Glomerular endothelial cell (primary cell): ENCODE measurements at regions not wholly inside any gene's neighbourhood (a gene's known extent, or its start where the extent isn't known, plus 50 kb on each side); places are given as distances from the start of the nearest gene placed in this dataset.
"Not testable (repeated sequence)": the region's sequence is repeated elsewhere in the genome, so short reads cannot be mapped to it uniquely, and the experiment has no call there.

Source experiments
- DNase-seq: peaks from one replicate; pipeline ENCODE4 v3.0.0-alpha.2; 2011; ENCODE audit warnings: low read depth, low spot score; ENCODE audit errors: extremely low read depth

DNA sequence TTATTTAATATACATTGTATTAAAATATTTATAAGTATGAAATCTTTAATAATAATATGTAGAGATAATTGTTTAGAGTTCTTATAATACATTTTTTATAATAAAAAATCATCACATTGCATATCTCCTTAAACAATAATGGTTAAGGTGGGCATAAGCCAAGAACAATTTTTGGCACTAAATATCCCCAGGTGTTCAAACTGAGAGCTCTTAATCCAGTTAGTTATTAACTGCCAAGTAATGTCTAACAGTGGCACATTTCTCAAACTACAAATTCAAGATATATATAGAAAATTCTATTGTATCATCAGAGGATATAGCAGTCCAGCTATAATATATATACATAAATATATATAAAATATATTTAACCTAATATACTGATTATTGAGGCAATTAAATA lies 680.8 kb downstream of the SI start:
- no peak for DNase-seq

DNA sequence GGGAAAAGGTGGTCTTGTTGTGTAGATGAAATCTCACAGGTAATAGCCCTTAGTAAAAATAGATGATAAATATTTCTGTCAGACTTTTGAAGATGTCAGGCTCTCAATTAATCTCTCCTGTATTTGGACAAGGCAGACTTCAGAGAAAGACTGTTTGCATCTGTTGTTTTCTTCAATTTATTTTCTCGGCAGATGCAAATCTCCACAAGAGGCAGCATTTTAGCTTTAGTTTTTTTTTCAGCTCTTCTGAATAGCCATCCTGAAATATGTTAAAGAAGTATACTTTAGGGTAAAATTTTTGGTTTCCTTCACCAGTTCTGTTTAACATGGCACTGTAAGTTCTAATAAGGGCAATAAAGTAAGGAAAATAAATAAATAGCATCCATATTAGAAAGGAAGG lies 685.1 kb downstream of the SI start:
- no peak for DNase-seq

DNA sequence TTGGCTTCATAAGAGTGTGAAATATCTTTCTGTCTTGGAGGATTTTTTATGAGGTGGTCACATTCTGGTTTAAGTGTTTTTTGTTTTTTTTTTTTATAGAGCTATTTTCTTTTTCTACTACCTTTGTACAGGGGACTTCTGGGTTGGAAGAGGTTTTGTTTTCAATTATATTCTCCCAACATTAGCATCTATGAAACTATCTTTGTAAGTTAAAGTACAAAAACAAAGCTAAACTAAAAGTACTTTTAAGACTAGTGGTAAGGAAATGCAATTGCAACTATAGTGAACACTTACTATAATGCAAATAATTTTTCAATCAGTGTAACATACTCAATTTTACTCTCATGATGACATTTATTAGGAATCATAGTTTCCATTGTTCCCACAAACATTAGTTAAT lies 688.2 kb downstream of the SI start:
- no peak for DNase-seq

GRCh38 chr3:164387236-164387635 lies 691.1 kb downstream of the SI start:
- DNase-seq = no peak

DNA sequence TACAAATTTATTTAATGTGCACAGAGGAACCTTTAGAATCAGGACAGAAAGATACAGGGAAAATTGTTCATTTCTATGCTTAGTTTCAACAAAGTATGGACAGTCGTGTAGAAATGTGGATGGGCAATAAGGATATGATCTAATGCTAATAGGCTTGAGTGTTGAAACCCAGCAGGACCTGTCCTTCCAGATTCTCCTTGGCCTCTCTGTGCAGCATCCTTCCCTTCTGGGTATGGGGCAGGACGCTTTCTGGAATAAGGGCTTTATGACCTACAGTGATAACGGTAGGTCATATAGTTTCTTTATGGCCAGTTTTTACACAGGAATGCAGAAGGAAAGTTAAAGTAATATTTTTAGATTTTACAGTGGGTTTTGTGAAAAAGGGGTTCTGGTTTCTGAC lies 698.1 kb downstream of the SI start:
- no peak for DNase-seq

DNA sequence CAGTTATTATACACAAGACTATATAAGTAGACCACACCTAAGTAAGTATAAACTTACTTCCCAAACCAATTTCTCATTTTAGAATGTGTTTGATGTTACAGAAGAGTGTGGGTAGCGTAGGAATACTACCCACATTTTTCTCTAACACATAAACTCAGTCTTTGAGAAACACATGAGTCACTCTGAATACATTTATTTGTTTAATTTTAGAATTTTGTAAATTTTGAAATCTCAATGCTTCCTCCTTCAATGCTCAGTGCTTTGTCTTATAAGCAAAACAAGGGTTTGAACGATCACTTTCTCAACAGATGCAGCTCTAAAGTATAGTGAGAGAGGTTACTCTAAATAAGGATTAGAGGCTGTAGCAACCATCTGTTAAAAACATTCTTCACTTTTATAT lies 700.8 kb downstream of the SI start:
- no peak for DNase-seq

- DNase-seq = no peak
These were observed 702.3 kb downstream of the SI start for GRCh38 chr3:164375995-164376394.

DNA sequence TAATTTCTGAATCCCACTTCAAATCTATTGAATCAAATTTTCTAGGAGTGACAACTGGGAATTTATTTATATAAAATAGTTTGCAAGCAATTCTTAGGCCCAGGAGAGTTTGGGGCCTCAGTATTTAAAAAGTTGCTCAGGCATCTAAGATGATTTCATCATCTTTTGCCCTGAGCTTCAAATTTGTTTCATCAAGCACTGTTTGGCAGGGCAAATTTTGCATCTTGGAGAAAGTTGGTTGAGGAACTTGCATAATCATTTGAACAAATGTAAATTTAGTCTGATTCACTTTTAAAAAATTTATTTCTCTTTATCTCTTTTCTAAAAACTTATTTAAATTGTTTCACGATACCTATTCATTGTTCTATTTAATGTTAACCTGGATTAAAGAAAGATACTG lies 702.8 kb downstream of the SI start:
- DNase-seq = no peak

- DNase-seq = no peak
These were observed 706.6 kb downstream of the SI start for GRCh38 chr3:164371681-164372080.

DNA sequence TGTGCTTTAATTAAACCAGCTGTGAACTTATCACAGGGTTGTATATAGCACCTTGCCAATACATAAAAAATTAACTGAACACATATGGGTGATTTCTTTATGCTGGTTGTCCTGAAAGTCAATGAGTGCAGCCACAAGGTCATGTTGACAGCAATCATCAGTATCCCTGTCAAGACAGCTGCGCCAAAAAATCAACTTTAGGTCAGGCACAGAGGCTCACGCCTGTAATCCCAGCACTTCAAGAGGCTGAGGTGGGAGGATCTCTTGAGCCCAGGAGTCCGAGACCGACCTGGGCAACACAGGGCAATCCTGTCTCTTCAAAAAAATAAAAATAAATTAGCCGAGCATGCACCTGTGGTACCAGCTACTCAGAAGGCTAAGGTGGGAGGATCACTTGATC lies 707.3 kb downstream of the SI start:
- DNase-seq = no peak

- no peak for DNase-seq
These were observed 713.1 kb downstream of the SI start for GRCh38 chr3:164365242-164365641.

DNA sequence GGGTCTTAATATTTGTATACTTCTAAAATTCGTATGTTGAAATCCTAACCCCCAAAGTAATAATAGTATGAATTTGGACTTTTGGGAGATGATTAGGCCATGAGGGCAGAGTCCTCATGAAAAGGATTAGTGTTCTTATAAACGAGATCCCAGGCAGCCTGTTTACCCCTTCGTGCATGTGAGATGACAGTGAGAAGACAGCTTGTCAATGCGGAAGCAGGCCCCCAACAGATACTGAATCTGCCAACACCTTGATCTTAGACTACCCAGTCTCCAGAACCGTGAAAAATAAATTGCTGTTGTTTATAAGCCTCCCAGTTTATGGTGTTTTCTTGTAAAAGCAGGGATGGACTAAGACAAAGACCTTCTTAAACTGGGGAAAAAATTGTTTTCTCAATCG lies 714.2 kb downstream of the SI start:
- no peak for DNase-seq

DNA sequence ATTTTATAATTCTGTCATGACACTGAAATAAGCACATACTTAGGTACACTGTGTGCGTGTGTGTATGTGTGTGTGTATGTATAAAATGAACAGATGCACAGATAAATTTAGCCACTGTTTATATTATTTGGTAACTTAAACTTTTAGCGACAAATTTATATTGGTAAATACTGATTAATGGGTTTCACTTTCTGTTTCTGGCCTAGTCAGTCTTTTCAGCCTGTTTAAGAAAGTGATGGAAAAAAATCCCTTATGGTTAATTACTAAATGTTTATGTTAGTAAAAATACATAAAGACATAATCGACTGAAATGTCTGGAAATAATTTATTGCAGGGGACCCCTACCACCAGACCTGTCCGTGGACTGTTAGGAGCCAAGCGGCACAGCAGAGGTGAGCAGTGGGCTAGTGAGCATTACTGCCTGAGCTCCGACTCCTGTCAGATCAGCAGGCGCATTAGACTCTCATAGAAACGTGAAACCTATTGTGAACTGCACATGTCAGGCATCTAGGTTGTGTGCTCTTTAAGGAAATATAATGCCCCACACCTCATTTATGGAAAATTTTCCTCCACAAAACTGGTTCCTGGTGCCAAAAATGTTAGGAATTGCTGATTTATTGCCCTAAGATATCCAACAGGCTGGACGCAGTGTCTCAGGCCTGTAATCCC lies 717.4 kb downstream of the SI start:
- DNase-seq = no peak

- no peak for DNase-seq
These were observed 718.2 kb downstream of the SI start for GRCh38 chr3:164360078-164360578.

- DNase-seq = no peak
These were observed 725.3 kb downstream of the SI start for GRCh38 chr3:164352991-164353390.

- no peak for DNase-seq
These were observed 727.2 kb downstream of the SI start for GRCh38 chr3:164351131-164351530.

- DNase-seq = not testable (repeated sequence)
These were observed 736.1 kb downstream of the SI start for GRCh38 chr3:164342206-164342605.

DNA sequence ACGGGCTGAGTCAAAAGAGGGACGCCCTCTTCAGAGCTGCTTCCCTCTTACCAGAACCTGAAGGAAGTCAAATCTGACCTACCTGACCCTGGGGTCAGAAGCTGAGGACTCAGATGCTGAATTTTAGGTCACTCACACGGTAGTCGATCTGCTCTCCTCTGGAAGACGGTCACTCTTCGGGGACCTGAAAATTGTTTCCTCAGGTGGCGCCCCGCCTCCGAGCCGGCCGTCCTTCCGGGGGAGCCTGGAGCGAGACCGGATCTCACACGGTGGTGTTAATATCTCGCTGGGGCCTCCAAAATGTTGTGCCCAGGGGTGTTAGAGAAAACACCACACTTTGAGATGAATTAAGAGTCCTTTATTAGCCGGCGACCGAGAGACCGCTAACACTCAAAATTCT lies 737.2 kb downstream of the SI start:
- DNase-seq = no peak

DNA sequence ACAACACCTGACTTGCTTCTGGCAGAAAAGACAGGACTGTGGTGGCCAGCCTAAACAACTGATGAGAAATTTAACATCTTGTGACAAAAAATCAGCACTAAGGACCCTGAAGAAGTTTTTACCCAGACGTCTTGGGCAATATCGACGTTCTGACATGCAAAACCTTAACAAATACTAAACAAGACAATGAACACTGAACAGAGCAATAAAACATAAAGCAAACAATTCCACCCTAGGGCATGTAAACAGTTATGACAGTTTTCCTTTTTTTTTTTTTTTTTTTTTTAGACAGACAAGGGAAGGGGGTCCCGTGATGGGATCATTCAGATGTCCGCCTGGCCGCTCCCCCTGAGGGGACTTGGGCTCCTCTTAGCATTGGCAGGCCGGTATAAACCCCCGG lies 738.0 kb downstream of the SI start:
- DNase-seq = no peak

DNA sequence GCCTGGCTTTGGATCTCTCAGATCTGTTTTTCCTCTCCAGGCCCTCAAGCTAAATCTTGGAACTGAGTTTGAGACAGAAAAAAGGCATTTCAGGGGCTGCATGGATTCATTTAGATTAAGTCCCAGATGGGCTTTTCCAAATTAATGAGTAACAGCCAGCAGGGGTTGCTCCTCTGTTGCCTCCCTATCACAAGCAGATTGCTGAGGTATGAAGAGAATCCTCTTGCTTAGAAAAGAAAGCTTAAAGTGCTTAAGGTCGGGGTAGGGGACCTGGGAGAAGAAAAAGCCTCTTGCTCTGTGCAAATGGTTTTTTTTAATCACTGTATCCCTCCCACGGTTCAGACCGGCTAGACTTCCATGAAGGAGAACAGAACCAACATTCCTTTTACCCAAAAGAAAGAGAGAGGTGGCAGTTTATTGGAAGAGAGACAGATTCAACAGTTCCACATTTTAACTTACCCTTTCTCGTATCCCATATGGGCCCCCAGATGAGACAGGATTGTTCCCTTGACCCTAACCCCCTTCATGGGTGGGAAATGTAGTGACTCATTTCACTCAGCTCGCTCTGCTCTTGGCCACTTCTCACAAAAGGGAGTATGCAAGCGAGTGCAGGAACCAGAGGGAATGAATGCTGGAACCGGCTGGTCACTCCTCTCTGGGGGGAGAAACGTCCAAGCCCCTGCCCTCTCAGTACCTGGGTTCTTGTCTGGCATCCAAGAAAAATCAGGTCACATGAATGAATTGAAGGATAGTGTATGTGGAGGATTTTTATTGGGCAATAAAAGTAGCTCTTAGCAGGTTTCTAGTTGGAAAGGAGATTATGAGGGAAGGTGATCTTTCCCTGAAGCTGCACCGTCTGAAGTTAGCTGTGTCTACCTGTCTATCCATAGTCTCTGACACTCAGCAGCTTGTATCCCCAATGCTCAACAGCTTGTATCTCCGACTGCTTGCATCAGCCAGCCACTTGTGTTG lies 745.2 kb downstream of the SI start:
- DNase-seq = no peak

DNA sequence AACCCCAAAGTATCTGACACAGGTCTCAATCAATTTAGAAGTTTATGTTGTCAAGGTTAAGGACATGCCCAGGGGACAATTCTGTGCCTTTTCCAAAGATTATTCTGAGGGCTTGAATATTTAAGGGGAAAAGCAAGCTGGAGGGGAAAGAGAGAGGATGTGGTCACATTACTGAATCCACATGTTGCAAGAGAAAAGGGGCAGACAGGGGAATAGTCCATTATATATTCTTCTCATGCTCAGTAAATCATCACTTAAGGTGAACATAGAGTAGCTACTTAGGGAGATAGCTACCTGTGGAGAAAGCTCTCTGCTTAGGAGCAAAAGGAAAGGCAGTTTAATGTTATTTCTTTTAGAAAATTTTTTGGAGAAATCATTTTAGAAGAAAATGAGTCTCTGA lies 751.6 kb downstream of the SI start:
- no peak for DNase-seq

- no peak for DNase-seq
These were observed 757.3 kb downstream of the SI start for GRCh38 chr3:164320962-164321361.
